GM23338 (cell line): ENCODE measurements at regions not wholly inside any gene's neighbourhood (a gene's known extent, or its start where the extent isn't known, plus 50 kb on each side); places are given as distances from the start of the nearest gene placed in this dataset.
A peak's percentile ranks its signal among the peaks of the same experiment; 100 is the strongest.

Experiments used
- CREB1 ChIP-seq: fragments of 250-450 bp; sonication (Bioruptor Pico); IDR thresholded peaks from 2 replicates; pipeline ENCODE4 v1.5.0; 2020; ENCODE audit warnings: low read depth, mild to moderate bottlenecking, moderate library complexity
- CTCF ChIP-seq, 2 experiments: fragments of 200-600 bp in 1 of 2; sonication (generic) in 1 of 2; conservative IDR thresholded peaks; 2 replicates each; pipeline versions ENCODE4 v1.5.1 to v1.6.1; 2016 to 2017; ENCODE audit warnings: antibody characterized with exemption in 2 of 2, low read depth in 2 of 2, mild to moderate bottlenecking in 2 of 2, moderate library complexity in 1 of 2
- EZH2 ChIP-seq: fragments of 200-600 bp; sonication (generic); IDR thresholded peaks from one replicate; pipeline ENCODE4 v1.8.0; 2017; ENCODE audit warnings: antibody characterized with exemption, mild to moderate bottlenecking, low read depth; ENCODE audit not compliant: unreplicated experiment
- JUNB ChIP-seq: IDR thresholded peaks from one replicate; pipeline ENCODE4 v1.6.1; 2016; ENCODE audit warnings: antibody characterized with exemption; ENCODE audit not compliant: unreplicated experiment
- POLR2AphosphoS5 ChIP-seq: IDR thresholded peaks from 2 replicates; pipeline ENCODE4 v1.6.1; 2016; ENCODE audit warnings: antibody characterized with exemption, low read depth
- STAT1 ChIP-seq: IDR thresholded peaks from one replicate; pipeline ENCODE4 v1.6.1; 2016; ENCODE audit warnings: antibody characterized with exemption; ENCODE audit not compliant: unreplicated experiment
- TF ChIP-seq, protein P1 (sequence below): IDR thresholded peaks from one replicate; pipeline ENCODE4 v1.6.1; 2018; ENCODE audit warnings: antibody characterized with exemption; ENCODE audit not compliant: unreplicated experiment

DNA sequence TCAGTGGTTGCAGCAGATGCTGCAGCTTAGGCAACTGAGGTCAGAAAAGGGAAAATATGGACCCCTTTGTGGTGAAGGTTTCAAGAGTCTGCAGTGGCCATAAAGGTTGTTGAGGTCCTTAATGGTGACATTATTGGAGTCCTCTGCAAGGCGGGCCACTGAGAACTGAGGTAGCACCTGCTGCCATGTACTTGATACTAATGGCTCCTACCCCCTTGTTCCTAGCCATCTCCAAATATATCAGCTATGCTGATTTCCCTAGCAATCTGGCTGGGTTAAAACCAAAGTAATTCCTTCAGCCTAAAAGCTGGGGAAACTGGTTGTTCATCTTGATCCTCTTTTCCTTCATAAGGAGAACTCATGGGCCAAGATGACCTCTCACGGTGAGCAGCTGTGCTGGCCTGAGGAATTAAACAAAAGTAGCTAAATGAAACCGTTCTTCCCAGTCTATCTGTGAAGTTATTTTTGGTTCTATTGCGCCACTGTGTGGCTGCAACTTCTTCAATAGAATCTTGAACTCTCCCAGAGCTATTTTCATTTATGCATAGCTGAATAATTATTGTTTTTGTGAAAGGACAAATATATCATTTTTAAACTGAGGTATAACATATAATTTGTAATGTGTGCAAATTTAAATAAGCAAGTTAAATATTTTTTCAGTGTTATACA lies 76.1 kb upstream of the PLSCR4 start:
- TF ChIP-seq POLR2AphosphoS5 (no peak), CTCF (conservative IDR thresholded peaks at IDR 0.05; ENCODE audit: low read depth in 2 of 2) (peak; percentile 65 to 74), EZH2 (no peak), JUNB (no peak), STAT1 (no peak), CREB1 (CRISPR knock-in tag) (no peak)
- TF ChIP-seq, protein P1, sequence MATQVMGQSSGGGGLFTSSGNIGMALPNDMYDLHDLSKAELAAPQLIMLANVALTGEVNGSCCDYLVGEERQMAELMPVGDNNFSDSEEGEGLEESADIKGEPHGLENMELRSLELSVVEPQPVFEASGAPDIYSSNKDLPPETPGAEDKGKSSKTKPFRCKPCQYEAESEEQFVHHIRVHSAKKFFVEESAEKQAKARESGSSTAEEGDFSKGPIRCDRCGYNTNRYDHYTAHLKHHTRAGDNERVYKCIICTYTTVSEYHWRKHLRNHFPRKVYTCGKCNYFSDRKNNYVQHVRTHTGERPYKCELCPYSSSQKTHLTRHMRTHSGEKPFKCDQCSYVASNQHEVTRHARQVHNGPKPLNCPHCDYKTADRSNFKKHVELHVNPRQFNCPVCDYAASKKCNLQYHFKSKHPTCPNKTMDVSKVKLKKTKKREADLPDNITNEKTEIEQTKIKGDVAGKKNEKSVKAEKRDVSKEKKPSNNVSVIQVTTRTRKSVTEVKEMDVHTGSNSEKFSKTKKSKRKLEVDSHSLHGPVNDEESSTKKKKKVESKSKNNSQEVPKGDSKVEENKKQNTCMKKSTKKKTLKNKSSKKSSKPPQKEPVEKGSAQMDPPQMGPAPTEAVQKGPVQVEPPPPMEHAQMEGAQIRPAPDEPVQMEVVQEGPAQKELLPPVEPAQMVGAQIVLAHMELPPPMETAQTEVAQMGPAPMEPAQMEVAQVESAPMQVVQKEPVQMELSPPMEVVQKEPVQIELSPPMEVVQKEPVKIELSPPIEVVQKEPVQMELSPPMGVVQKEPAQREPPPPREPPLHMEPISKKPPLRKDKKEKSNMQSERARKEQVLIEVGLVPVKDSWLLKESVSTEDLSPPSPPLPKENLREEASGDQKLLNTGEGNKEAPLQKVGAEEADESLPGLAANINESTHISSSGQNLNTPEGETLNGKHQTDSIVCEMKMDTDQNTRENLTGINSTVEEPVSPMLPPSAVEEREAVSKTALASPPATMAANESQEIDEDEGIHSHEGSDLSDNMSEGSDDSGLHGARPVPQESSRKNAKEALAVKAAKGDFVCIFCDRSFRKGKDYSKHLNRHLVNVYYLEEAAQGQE: no peak
